HG03039 (cell line): ENCODE measurements at regions not wholly inside any gene's neighbourhood (a gene's known extent, or its start where the extent isn't known, plus 50 kb on each side); places are given as distances from the start of the nearest gene placed in this dataset.
"Not testable (repeated sequence)": the region's sequence is repeated elsewhere in the genome, so short reads cannot be mapped to it uniquely, and the experiment has no call there.

Source experiments
- ATAC-seq: cut with Tn5 transposase; IDR thresholded peaks from one replicate; pipeline ENCODE4 v1.9.1; 2021; ENCODE audit warnings: mild to moderate bottlenecking, moderate library complexity; ENCODE audit not compliant: unreplicated experiment

GRCh38 chr2:91520972-91521535 lies 2829.6 kb downstream of the RPIA start:
- not testable (repeated sequence) for ATAC-seq

- not testable (repeated sequence) for ATAC-seq
These were observed 2830.5 kb downstream of the RPIA start for GRCh38 chr2:91521944-91522343.

GRCh38 chr2:91522877-91523276 lies 2831.4 kb downstream of the RPIA start:
- not testable (repeated sequence) for ATAC-seq

GRCh38 chr2:91523751-91524150 lies 2832.3 kb downstream of the RPIA start:
- ATAC-seq = not testable (repeated sequence)

- not testable (repeated sequence) for ATAC-seq
These were observed 2834.1 kb downstream of the RPIA start for GRCh38 chr2:91525587-91525986.

GRCh38 chr2:91526083-91526482 lies 2834.6 kb downstream of the RPIA start:
- not testable (repeated sequence) for ATAC-seq

- ATAC-seq = not testable (repeated sequence)
These were observed 2835.6 kb downstream of the RPIA start for GRCh38 chr2:91527056-91527455.

GRCh38 chr2:91527491-91528031 lies 2836.1 kb downstream of the RPIA start:
- ATAC-seq = not testable (repeated sequence)

- not testable (repeated sequence) for ATAC-seq
These were observed 2836.9 kb downstream of the RPIA start for GRCh38 chr2:91528361-91528760.

GRCh38 chr2:91536109-91536508 lies 2844.6 kb downstream of the RPIA start:
- ATAC-seq = not testable (repeated sequence)

GRCh38 chr2:91536549-91537263 lies 2845.2 kb downstream of the RPIA start:
- not testable (repeated sequence) for ATAC-seq

- ATAC-seq = not testable (repeated sequence)
These were observed 2857.8 kb downstream of the RPIA start for GRCh38 chr2:91549316-91549715.

- ATAC-seq = not testable (repeated sequence)
These were observed 2866.8 kb downstream of the RPIA start for GRCh38 chr2:91558234-91558633.

- not testable (repeated sequence) for ATAC-seq
These were observed 2867.8 kb downstream of the RPIA start for GRCh38 chr2:91559269-91559668.

GRCh38 chr2:91559886-91560614 lies 2868.6 kb downstream of the RPIA start:
- ATAC-seq = not testable (repeated sequence)

- ATAC-seq = not testable (repeated sequence)
These were observed 2870.7 kb downstream of the RPIA start for GRCh38 chr2:91562184-91562583.

GRCh38 chr2:91564700-91565099 lies 2873.2 kb downstream of the RPIA start:
- not testable (repeated sequence) for ATAC-seq

GRCh38 chr2:91565689-91566430 lies 2874.4 kb downstream of the RPIA start:
- not testable (repeated sequence) for ATAC-seq

GRCh38 chr2:91566611-91567010 lies 2875.1 kb downstream of the RPIA start:
- not testable (repeated sequence) for ATAC-seq

- not testable (repeated sequence) for ATAC-seq
These were observed 2876.3 kb downstream of the RPIA start for GRCh38 chr2:91567546-91568335.
